ENCODE measurements at regions not wholly inside any gene's neighbourhood (a gene's known extent, or its start where the extent isn't known, plus 50 kb on each side); places are given as distances from the start of the nearest gene placed in this dataset.

- TF ChIP-seq, protein P1, sequence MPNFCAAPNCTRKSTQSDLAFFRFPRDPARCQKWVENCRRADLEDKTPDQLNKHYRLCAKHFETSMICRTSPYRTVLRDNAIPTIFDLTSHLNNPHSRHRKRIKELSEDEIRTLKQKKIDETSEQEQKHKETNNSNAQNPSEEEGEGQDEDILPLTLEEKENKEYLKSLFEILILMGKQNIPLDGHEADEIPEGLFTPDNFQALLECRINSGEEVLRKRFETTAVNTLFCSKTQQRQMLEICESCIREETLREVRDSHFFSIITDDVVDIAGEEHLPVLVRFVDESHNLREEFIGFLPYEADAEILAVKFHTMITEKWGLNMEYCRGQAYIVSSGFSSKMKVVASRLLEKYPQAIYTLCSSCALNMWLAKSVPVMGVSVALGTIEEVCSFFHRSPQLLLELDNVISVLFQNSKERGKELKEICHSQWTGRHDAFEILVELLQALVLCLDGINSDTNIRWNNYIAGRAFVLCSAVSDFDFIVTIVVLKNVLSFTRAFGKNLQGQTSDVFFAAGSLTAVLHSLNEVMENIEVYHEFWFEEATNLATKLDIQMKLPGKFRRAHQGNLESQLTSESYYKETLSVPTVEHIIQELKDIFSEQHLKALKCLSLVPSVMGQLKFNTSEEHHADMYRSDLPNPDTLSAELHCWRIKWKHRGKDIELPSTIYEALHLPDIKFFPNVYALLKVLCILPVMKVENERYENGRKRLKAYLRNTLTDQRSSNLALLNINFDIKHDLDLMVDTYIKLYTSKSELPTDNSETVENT (CRISPR knock-in tag; IDR thresholded peaks at IDR 0.05): no peak
- TF ChIP-seq POLR2AphosphoS5 (IDR thresholded peaks at IDR 0.05; ENCODE audit: control insufficient read depth, insufficient read depth, low read depth, low read length): no peak
- no peak for TF ChIP-seq JUND (IDR thresholded peaks at IDR 0.05; ENCODE audit: borderline replicate concordance, low read depth, low read length)
- TF ChIP-seq JUND (tag; IDR thresholded peaks at IDR 0.05; ENCODE audit: borderline replicate concordance, low read depth, low read length): no peak
- no peak for TF ChIP-seq TAF1 (IDR thresholded peaks at IDR 0.05; ENCODE audit: control insufficient read depth, extremely low read depth, insufficient read depth, low read length, severe bottlenecking)
- no peak for TF ChIP-seq SAP30 (IDR thresholded peaks at IDR 0.05; ENCODE audit: borderline replicate concordance, insufficient read depth, low read depth, low read length, poor library complexity, severe bottlenecking)
- TF ChIP-seq, protein P2, sequence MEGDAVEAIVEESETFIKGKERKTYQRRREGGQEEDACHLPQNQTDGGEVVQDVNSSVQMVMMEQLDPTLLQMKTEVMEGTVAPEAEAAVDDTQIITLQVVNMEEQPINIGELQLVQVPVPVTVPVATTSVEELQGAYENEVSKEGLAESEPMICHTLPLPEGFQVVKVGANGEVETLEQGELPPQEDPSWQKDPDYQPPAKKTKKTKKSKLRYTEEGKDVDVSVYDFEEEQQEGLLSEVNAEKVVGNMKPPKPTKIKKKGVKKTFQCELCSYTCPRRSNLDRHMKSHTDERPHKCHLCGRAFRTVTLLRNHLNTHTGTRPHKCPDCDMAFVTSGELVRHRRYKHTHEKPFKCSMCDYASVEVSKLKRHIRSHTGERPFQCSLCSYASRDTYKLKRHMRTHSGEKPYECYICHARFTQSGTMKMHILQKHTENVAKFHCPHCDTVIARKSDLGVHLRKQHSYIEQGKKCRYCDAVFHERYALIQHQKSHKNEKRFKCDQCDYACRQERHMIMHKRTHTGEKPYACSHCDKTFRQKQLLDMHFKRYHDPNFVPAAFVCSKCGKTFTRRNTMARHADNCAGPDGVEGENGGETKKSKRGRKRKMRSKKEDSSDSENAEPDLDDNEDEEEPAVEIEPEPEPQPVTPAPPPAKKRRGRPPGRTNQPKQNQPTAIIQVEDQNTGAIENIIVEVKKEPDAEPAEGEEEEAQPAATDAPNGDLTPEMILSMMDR (IDR thresholded peaks at IDR 0.05 in 2 of 3, conservative IDR thresholded peaks at IDR 0.05 in 1 of 3; ENCODE audit: insufficient read depth in 2 of 3, low read depth in 1 of 3, low read length in 3 of 3): no peak
- TF ChIP-seq SIN3A (IDR thresholded peaks at IDR 0.05; ENCODE audit: borderline replicate concordance in 2 of 2, control insufficient read depth in 1 of 2, low read depth in 2 of 2, low read length in 2 of 2): no peak
Measured at GRCh38 chr3:24734019-24734418, 239.4 kb upstream of the THRB start.

Measured in K562 (cell line).